C1 segment of cervical spinal cord (tissue), 14 donors: ENCODE measurements at regions not wholly inside any gene's neighbourhood (a gene's known extent, or its start where the extent isn't known, plus 50 kb on each side); places are given as distances from the start of the nearest gene placed in this dataset.
A peak's percentile ranks its signal among the peaks of the same experiment; 100 is the strongest.
"Not testable (repeated sequence)": the region's sequence is repeated elsewhere in the genome, so short reads cannot be mapped to it uniquely, and the experiment has no call there.

Source experiments
- DNase-seq, 14 donors: peaks; one replicate each; lab custom pipeline; 2025; lab: John Stamatoyannopoulos, UW

DNA sequence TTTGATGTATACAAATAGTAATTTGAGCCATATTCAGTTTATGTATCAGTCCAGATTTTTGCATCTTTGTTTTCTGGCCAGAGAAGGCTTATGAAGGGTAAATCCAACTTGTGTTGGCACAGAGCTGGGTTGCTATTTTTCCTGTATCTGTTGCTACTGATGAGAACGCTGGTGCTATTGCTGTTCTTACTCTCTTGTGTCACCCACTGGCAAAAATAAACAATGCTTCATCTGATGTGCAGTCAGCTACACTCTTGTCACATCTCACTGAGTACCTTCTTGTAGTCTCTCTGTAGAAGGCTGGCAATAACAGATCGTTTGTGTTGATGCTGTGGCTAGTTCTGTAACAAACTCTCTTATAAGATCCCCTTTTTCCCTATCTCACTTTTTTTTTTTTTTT, 323.4 kb downstream of the CDH19 start:
- DNase-seq = no peak

DNA sequence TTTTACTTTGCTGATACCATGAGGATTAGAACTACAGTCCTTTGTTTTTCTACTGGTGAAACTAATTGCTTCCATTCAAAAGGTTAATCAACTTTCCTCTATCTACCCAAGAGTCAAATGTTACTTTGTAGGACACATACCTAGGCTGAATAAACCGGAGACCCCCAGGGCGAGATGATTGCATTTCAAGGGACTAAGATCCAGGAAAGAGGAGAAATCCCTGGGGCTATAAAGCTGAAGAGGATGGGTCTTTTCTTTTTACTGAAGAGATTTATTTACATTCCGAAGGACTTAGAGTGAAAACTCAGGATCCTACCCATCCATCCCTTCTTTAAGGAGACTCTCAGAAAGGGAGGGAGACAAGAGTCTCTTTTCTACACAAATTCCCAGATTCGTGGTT, 331.9 kb downstream of the CDH19 start:
- no peak for DNase-seq

DNA sequence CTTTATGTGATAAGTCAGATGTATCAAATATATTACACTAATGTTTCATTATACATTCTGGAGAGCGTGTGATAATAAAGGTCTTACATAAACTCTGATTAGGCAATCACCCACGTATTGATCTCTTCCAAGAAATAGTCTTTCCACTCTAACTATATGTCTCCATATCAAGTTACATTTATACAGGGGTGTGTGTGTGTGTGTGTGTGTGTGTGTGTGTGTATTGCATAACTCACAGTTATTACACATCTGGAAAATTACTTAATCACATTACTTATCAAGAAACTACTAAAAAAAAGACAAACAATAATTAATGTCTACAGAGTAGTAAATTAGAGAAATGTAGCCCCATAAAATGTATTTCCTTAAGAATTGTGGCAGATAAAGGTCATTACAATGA, 339.8 kb downstream of the CDH19 start:
- DNase-seq = no peak

DNA sequence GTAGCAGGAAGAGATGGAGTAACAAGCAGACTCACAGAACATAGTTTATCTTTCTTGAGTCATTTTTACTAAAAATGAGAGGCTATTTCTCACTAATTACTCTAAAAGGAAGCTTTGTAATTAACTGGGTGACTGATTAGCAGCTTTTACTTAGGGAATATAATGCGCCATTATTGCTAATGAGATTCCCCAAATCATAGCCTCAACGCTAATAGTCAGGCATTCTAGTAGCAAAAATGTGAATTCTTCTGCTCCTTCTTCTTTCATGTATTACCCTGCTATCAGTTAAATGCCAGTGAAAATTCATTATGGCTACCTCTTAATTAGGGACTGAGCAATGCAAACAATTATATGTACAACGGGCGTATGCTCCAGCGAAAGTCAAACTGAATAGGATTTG, 349.8 kb downstream of the CDH19 start:
- DNase-seq = no peak

DNA sequence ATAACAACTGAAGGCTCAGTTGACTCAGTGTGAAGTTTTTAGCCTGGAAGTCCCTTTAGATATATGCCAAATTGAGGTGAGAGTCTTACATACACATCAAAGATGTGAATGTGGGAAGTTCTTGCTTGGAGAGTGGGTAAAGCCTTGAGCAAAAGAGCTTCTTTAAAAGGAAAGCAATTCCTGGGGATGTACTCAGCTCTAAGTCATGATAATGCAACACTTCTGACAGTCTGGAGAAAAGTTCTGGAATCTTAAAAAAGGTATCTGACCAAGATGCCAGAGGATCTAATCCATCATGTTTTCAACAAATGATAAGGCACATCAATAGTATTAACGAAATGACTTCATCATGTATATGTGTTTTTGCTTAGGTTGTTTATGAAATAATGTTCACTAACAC, 351.2 kb downstream of the CDH19 start:
- DNase-seq = no peak

DNA sequence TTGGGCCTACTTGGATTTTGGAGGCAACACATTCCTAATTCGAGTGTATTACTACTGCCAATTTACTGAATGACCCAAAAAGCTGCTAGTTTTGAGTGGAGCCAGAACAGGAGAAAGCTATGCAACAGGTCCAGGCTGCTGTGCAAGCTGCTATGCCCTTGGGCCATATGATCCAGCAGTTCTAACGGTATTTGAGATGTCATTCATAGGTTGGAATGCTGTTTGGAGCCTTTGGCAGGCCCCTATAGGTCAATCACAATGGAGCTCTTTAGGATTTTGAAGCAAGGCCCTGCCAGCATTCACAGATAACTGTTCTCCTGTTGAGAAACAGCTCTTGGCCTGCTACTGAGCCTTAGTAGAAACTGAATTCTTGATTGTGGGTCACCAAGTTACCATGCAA, 368.7 kb downstream of the CDH19 start:
- DNase-seq = no peak

DNA sequence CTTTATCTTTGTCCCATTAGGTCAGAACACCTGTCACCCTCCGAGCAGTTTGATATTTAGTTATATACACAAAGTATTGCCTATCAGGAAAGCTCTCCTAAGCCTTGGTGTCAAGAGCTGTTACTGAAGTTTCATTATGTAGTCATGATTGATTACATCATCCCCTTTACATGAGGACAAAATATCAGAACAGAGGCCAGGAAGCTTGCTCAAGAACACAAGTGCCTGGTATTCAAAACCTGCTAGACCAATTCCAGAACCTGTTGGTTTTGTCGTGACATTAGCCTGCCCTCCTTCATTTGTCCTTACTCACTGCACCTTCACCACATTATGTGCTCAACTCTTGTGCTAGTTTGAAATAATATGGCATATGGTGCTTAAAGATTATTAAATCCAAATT, 377.1 kb downstream of the CDH19 start:
- no peak for DNase-seq

DNA sequence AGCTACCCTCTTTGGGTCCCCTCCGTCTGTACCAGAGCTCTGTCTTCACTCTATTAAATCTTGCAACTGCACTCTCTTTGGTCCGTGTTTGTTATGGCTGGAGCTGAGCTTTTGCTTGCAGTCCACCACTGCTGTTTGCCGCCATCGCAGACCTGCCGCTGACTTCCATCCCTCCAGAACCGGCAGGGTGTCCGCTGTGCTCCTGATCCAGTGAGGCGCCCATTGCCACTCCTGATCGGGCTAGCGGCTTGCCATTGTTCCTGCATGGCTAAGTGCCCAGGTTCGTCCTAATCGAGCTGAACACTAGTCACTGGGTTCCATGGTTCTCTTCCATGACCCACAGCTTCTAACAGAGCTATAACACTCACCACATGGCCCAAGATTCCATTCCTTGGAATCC, 380.6 kb downstream of the CDH19 start:
- DNase-seq = not testable (repeated sequence)

DNA sequence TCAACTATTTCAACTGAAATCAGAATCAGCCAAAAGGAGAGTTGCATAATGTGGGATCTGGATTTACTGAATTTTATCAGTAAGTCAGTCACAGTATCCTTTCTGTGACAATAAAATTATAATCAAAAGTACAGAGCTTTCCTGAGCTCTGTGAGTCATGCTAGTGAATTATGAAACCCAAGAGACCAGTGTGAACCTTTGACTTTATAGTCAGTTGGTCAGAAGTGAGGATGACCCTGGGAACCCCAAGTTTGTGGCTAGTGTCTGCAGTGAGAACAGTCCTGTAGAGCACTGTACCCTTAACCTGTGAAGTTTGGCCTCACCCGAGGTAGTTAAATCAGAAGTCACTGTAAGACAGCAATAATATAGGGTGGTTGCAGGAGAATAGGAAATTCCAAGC, 381.7 kb downstream of the CDH19 start:
- DNase-seq = no peak

DNA sequence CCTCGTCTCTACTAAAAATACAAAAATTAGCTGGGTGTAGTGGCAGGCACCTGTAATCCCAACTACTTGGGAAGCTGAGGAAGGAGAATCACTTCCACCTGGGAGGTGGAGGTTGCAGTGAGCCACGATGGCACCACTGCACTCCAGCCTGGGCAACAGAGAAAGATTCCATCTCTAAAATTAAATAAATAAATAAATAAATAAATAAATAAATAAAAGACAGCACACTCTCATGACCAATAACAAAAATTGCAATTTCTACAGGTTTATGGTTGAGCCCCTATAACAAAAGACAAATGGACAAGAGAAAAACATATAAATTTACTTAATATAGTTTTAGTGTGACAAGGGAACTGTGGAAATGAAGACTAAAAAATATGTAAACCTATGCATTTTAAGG, 384.1 kb downstream of the CDH19 start:
- DNase-seq = no peak

DNA sequence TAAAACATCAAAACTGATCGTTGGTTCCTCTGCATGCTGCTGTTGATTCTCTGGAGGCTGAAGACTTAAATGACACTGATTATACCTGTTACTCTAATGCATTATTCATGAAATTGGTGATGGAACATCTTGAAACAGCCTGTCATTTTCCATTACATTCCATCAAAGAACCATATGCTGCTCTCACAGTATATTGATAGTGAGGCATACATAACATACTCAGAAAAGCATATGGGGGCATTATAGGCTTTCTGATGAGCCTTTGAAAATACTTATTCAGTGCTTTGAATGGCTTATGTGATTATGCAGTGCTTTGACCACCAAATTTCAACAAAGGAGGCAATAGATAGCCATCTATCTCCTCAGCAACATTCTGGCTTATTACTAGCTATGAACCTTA, 392.1 kb downstream of the CDH19 start:
- DNase-seq = no peak

DNA sequence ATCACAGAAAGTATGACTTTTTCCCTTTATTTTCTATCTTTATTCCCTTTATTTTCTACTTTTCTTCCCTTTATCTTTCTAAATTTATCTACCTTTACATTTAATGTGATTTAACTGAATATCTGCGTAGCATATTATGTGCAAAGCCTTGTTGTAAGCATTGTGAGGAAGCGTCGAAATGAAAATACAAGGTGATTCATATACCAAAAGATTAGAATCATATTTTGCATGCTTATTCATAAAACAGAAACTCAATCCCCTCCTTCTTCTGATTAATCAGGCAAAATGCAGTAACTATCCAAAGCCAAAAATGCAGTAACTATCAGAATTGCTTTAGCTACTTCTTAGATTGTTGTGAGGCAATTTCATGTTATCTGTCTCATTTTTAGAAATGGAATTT, 393.0 kb downstream of the CDH19 start:
- DNase-seq = no peak

DNA sequence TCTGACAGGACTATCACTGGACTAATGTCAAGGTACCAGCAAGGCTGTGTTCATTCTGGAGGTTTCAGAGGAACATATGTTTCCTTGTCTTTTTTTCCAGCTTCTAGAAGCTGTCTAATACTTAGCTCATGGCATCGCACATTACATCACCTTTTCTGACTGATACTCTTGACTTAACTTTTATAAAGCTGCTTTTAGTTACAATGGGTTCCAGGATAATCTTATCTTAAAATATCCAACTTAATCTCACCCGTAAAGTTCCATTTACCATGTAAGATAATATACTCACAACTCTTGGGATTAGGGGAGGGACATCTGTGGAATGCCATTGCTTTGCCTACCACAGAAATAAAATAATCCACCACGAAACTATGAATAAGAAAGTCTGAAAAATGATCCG, 394.2 kb downstream of the CDH19 start:
- no peak for DNase-seq

DNA sequence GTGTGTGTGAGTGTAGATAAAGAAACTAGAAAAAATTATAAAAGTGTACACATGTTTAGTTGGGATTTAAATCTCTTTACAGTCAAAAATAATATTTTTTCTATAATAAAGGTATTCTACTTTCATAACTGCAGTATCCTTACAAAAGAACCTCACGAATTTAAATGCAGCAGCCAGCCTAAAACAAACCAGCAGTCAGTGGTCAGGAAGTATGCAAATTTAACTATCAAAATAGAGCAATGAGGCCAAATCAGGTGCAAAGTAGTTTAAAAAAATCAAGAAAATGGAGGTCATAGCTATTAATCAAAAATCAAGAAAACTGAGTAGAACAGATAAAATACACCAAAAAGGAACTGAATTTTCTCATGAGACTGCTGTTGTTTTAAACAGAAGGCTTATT, 407.1 kb downstream of the CDH19 start:
- DNase-seq = no peak

DNA sequence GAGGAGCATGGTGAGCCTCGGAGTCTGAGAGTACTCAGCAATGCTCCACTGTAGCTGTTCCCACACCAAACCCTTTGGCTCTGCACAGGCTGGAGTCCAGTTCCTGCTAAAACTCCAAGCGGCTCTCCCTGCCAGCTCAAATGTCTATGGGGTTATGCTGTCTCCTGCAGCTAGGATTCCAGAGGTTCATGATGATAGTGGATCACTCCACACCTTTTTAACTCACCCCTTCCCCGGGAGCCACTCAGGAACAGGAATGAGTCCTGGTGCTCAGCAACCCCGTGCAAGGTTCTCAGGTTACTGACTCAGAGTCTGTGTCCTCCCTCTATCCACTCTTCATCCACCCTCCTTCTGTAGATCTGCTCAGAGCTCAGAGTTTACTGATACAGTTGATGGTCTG, 410.0 kb downstream of the CDH19 start:
- no peak for DNase-seq

DNA sequence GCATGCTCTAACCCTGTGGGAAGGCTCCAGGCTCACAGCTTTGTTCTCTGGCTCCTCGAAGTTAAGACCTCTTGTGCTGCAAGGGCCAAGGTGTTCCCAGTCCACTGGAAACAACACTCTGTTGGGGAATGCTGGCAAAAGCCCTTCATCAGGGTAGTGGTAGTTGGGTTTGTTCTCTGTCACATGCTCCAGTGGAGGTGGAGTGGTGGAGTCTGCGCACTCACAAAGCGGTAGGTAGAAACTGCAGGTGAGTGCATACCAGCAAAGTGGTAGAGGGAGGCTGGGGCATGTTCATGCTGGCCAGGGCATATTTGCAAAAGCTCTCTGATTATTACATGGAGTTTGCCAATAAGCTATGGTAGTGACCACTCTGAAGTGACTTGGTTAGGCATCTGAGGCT, 410.5 kb downstream of the CDH19 start:
- DNase-seq = no peak

DNA sequence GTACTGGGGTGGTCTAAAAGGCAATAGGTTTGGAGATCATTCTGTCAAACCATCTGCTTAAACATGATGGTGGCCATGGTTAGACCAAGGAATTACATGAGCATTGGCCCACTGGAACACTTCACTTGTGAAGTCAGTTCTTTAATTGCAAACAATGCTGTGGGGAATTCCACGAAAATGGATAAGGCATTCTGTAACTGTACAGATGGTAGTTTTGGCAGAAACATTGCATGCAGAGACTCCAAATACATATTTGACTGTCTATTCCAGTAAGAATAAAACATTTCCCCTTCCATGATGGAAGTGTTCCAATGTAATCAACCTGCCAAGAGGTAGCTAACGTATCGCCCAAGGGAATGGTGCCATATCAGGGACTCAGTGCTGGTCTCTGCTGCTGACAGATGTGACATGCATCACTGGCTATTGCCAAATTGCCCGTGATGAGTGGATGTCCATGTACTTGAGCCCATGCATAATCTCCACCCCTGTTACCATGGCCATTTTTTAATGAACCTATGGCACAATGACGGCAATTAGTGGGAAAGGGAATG, 417.9 kb downstream of the CDH7 start:
- peak in 1 of 14 donors; percentile 75 for DNase-seq

DNA sequence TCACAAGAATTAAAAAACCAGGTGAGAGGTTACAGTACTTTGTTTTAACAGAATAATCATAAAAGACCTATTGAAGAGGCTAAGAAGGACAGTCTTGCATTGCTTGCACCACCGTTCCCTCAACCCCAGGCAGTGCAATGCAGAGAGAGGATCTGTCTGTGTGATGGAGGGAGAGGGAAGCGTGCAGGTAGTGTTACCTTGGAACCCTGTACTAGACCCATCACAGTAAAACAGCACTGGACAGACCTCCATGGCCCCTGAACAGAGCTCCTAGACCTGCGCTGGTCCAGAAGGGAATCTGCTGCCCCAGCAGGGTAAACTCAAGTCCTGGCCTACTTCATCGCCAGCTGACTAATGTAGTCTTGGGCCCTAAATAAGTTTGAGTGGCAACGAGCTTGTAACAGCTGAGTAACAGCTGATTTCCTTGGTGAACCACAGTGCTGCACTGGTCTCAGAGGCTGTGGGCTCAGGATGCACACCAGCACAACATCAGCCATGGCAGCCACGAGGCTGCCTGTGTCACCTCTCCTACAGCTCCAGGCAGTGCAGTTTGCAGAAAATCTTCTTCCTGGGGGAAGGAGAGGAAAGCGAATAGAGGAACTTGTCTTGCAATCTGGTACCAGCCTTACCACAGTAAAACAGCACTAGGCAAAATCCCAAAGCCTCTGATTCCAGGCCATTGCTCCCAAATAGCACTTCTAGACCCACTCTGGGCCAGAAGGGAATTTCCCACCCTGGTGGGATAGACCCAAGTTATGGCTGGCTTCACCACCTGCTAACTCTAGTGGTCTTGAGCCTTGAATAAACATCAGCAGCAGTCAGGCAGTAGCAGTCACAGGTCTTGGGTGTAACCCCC, 417.2 kb downstream of the CDH7 start:
- DNase-seq = no peak

DNA sequence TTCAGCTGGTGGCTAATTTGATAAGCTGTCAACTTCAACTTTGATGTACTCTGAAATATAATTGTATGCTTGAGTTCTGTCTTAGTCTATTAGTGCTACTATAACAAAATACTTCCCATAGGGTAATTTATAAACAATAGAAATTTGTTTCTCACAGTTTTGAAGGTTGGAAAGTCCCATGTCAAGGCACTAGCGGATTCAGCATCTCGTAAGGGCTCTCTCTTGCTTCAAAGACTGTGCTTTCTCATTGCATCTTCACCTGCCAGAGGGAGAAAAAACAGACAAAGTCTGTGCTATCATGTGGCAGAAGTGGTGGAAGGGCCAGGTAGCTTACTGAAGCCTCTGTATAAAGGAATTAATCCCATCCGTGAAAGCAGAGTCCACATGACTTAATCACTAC, 409.2 kb downstream of the CDH7 start:
- no peak for DNase-seq

DNA sequence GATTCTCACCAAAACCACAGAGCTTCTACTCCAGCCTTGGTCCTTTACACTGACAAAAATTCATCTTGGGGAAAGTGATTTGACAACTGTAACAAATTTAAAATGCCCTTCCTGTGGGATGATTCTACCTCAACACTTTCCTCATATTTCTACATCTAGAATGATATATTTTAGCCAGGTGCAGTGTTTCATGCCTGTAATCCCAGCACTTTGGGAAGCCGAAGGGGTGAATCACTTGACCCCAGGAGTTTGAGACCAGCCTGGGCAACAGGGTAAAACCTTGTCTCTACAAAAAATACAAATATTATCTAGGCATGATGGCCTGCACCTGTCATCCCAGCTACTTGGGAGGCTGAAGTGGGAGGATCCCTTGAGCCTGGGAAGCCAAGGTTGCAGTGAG, 408.6 kb downstream of the CDH7 start:
- no peak for DNase-seq

DNA sequence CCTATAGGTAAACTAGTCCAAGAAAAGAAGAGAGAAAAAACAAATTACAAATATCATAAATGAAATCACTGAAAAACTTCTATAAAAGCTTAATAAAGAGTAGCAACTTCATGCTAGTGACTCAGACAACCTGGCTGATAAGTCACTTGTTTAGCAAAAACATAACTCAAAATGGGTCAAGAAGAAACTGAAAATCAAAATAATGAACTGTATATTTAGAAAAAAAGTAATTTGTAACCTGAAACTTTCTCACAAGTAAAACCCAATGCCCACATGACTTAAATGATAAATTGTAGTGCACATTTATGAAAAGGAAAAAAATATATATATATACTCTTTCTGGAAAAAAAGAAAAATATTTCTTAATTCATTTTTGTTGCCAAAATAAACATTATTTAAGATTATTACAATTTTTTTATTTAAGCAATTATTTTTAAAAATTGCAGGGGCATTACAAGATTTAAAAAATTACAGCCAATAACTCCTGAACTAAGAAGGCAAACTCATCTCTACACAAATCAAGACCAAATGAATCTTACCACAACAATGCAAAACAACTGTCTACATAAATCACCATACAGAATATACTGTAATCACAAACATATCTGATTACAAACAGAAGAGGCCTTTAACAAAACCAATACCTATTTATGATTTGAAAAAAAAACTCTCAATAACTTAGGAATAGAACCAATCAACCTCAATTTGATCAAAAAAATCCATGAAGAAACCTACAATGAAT, 406.3 kb downstream of the CDH7 start:
- DNase-seq = no peak

DNA sequence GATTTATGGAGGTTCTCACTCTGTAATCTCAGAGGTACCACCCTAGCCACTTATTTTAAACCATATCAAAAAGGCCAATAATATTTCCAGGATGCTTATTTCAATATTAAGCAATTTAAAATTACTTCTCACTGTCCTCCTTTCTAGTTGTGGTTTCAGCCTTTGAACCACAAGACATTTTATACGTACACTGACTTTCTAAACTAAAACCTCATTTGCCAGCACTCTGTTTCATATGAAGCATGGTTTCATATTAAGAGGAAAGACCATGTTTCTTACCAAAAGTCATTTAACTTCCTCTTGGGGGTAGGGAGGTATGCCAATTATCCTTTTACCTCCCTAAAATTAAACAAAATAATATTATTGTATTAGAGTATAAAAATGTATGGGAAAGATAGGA, 399.8 kb downstream of the CDH7 start:
- no peak for DNase-seq

DNA sequence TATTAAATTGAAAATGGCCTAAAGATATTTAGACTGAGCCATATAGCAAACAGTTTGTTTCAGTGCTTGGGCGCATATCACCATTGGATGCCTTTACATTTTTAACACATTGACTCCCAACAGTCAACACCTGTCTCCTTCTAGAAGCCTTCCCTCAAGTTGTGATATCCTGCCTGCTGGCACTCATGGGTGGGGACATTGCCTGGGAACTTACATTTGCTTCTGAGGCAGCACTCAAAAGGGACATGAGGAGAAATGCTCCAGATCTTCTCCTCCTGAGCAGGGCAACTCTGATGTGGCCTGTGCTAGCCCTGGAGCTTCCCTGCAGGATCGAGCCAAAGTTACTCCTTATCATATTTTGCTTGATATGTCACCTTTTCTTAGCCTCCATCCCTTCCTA, 392.2 kb downstream of the CDH7 start:
- DNase-seq = no peak
